ENCODE measurements at regions not wholly inside any gene's neighbourhood (a gene's known extent, or its start where the extent isn't known, plus 50 kb on each side); places are given as distances from the start of the nearest gene placed in this dataset.

DNA sequence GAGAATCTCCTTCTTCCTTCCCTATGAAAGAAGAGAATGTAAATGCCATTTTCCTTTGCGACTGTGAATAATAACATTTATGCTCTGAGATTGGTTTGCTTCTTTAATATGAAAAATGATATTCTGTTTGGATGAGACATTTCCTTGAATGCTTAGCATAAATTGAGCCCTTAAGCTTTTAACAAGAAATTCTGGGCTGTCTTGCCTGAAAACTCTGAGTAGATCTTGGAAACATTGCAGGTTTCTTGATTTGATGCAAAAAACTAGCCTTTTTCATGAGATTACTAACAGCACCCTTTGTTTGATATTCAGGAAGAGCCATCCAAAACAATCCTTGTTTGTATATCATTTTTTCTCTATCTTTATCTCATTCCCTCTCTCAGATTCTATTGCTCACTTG, 272.5 kb downstream of the TMEM38B start:
- TF ChIP-seq CTCF (IDR thresholded peaks at IDR 0.05; ENCODE audit: partially characterized antibody, unreplicated experiment), result no peak
- no peaks in the 10 kb centered on the region for H3K4me1 Mint-ChIP-seq (ENCODE audit: low read depth, unreplicated experiment)

GRCh38 chr9:105967248-105967647, 272.9 kb downstream of the TMEM38B start:
- no peaks in the 10 kb centered on the region for H3K9me3 Mint-ChIP-seq (ENCODE audit: unreplicated experiment)
- no peak overlapping the region for H3K4me3 Mint-ChIP-seq (ENCODE audit: unreplicated experiment)
- TF ChIP-seq CTCF (IDR thresholded peaks at IDR 0.05; ENCODE audit: partially characterized antibody, unreplicated experiment), result no peak
- no peak overlapping the region for H3K27ac Mint-ChIP-seq (ENCODE audit: unreplicated experiment)
- DNase-seq, result no peak
- no peaks in the 10 kb centered on the region for H3K36me3 Mint-ChIP-seq (ENCODE audit: unreplicated experiment)
- peaks cover under 1% of the 10 kb centered on the region for H3K4me1 Mint-ChIP-seq (ENCODE audit: low read depth, unreplicated experiment)
- H3K27me3 Mint-ChIP-seq (ENCODE audit: unreplicated experiment), result no peaks in the 10 kb centered on the region

More for the DNA sequence above, 272.5 kb downstream of the TMEM38B start:
- DNase-seq, result no peak
- H3K27ac Mint-ChIP-seq (ENCODE audit: unreplicated experiment), result no peak overlapping the region
- no peaks in the 10 kb centered on the region for H3K27me3 Mint-ChIP-seq (ENCODE audit: unreplicated experiment)
- H3K36me3 Mint-ChIP-seq (ENCODE audit: unreplicated experiment), result no peaks in the 10 kb centered on the region
- H3K9me3 Mint-ChIP-seq (ENCODE audit: unreplicated experiment), result no peaks in the 10 kb centered on the region
- no peak overlapping the region for H3K4me3 Mint-ChIP-seq (ENCODE audit: unreplicated experiment)

- no peaks in the 10 kb centered on the region for H3K27me3 Mint-ChIP-seq (ENCODE audit: unreplicated experiment)
- no peaks in the 10 kb centered on the region for H3K36me3 Mint-ChIP-seq (ENCODE audit: unreplicated experiment)
- H3K27ac Mint-ChIP-seq (ENCODE audit: unreplicated experiment), result no peak overlapping the region
- H3K4me3 Mint-ChIP-seq (ENCODE audit: unreplicated experiment), result no peak overlapping the region
- peaks cover 5% of the 10 kb centered on the region for H3K4me1 Mint-ChIP-seq (ENCODE audit: low read depth, unreplicated experiment)
- TF ChIP-seq CTCF (IDR thresholded peaks at IDR 0.05; ENCODE audit: partially characterized antibody, unreplicated experiment), result no peak
- H3K9me3 Mint-ChIP-seq (ENCODE audit: unreplicated experiment), result no peaks in the 10 kb centered on the region
- no peak for DNase-seq
Observed at GRCh38 chr9:105967797-105968196, 273.5 kb downstream of the TMEM38B start.

DNA sequence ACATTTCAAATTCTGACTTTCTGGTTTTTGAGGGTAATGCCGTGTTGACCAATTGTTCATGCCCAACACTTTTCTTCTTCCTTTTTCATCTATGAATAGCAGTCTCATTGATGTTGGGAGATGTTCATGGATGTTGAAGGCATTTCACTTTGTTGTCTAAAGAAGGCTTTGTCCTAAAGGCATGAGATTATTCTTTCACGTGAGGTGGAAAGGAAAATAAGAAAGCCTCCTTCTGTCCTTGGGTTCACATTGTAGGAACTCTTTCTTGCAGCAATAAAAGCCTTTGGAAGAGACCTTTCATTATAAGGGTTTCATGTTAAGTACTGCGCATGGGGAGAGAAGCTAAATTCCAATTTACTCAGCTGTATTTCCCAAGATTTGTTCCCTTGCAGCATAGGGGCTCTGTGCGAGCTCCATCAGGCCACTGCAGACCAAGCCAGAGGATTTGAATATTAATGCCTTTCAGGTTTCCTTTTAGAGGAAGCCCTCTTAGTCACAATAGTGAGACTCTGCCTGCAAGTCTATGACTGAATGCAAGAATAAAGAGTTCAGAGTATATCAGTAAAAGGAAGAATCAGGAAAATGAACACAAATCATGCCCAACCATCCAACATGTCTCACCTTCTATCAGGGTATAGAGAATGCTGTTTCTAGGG, 274.6 kb downstream of the TMEM38B start:
- H3K27ac Mint-ChIP-seq (ENCODE audit: unreplicated experiment), result no peak overlapping the region
- no peaks in the 10 kb centered on the region for H3K27me3 Mint-ChIP-seq (ENCODE audit: unreplicated experiment)
- peaks cover 9% of the 10 kb centered on the region for H3K4me1 Mint-ChIP-seq (ENCODE audit: low read depth, unreplicated experiment)
- H3K36me3 Mint-ChIP-seq (ENCODE audit: unreplicated experiment), result no peaks in the 10 kb centered on the region
- H3K9me3 Mint-ChIP-seq (ENCODE audit: unreplicated experiment), result peaks cover 3% of the 10 kb centered on the region
- no peak for DNase-seq
- H3K4me3 Mint-ChIP-seq (ENCODE audit: unreplicated experiment), result no peak overlapping the region
- no peak for TF ChIP-seq CTCF (IDR thresholded peaks at IDR 0.05; ENCODE audit: partially characterized antibody, unreplicated experiment)

- Mint-ChIP-seq H3K4me1 (ENCODE audit: low read depth, unreplicated experiment) (peaks cover 9% of the 10 kb centered on the region), H3K27me3 (ENCODE audit: unreplicated experiment) (no peaks in the 10 kb centered on the region), H3K27ac (ENCODE audit: unreplicated experiment) (no peak overlapping the region), H3K9me3 (ENCODE audit: unreplicated experiment) (peaks cover 3% of the 10 kb centered on the region), H3K36me3 (ENCODE audit: unreplicated experiment) (no peaks in the 10 kb centered on the region), H3K4me3 (ENCODE audit: unreplicated experiment) (no peak overlapping the region)
- no peak for DNase-seq
- TF ChIP-seq CTCF (IDR thresholded peaks at IDR 0.05; ENCODE audit: partially characterized antibody, unreplicated experiment), result no peak
Observed at GRCh38 chr9:105969636-105970035, 275.3 kb downstream of the TMEM38B start.

Data from glutamatergic neuron (in vitro differentiated cells).